ENCODE measurements at regions not wholly inside any gene's neighbourhood (a gene's known extent, or its start where the extent isn't known, plus 50 kb on each side); places are given as distances from the start of the nearest gene placed in this dataset.

GRCh38 chr5:102018690-102019089 lies 277.4 kb downstream of the SLCO4C1 start:
- no peaks in the 10 kb centered on the region for H3K9me2 ChIP-seq (replicated peaks; ENCODE audit: low read length)
- no peak overlapping the region for H3K4me3 ChIP-seq (ENCODE audit: low read length)
- H3K4me1 ChIP-seq (ENCODE audit: insufficient read depth, low read length), result no peaks in the 10 kb centered on the region
- ATAC-seq (no peak), DNase-seq (no peak)
- H3K79me2 ChIP-seq (ENCODE audit: low read length), result no peaks in the 10 kb centered on the region
- BruUV-seq (replicated peaks), result no TSS peak
- ChIA-PET POLR2A (ENCODE audit: unreplicated experiment) (no interaction called here), CTCF (no interaction called here)
- H3K9ac ChIP-seq (ENCODE audit: low read length), result no peak overlapping the region
- no peaks in the 10 kb centered on the region for H3K36me3 ChIP-seq (ENCODE audit: low read depth, low read length)
- H3K4me2 ChIP-seq (ENCODE audit: low read length), result no peak overlapping the region
- intact Hi-C loops (cut with micrococcal nuclease), result no loop called here
- H2AFZ ChIP-seq (ENCODE audit: low read length), result no peak overlapping the region
- no peaks in the 10 kb centered on the region for H4K20me1 ChIP-seq (ENCODE audit: low read length)
- TF ChIP-seq EZH2 (IDR thresholded peaks at IDR 0.05; ENCODE audit: low read length, unreplicated experiment) (no peak), EZH2phosphoT487 (IDR thresholded peaks at IDR 0.05; ENCODE audit: borderline replicate concordance, low read length) (no peak), CTCF (conservative IDR thresholded peaks at IDR 0.05; ENCODE audit: low read depth, low read length) (no peak)
- H3K27ac ChIP-seq (ENCODE audit: low read length), result no peak overlapping the region
- H3F3A ChIP-seq (ENCODE audit: low read length, unreplicated experiment), result no peaks in the 10 kb centered on the region
- peaks cover 7% of the 10 kb centered on the region for H3K27me3 ChIP-seq (ENCODE audit: low read length)
- H3K9me3 ChIP-seq (ENCODE audit: low read length), result no peaks in the 10 kb centered on the region

- Histone ChIP-seq H2AFZ (ENCODE audit: low read length) (no peak overlapping the region), H3K9me3 (ENCODE audit: low read length) (no peaks in the 10 kb centered on the region), H3K4me3 (ENCODE audit: low read length) (no peak overlapping the region), H4K20me1 (ENCODE audit: low read length) (no peaks in the 10 kb centered on the region), H3K9me2 (replicated peaks; ENCODE audit: low read length) (no peaks in the 10 kb centered on the region), H3K4me2 (ENCODE audit: low read length) (no peak overlapping the region), H3K27ac (ENCODE audit: low read length) (no peak overlapping the region), H3K79me2 (ENCODE audit: low read length) (no peaks in the 10 kb centered on the region), H3K36me3 (ENCODE audit: low read depth, low read length) (no peaks in the 10 kb centered on the region), H3K27me3 (ENCODE audit: low read length) (peaks cover 7% of the 10 kb centered on the region), H3K4me1 (ENCODE audit: insufficient read depth, low read length) (no peaks in the 10 kb centered on the region), H3F3A (ENCODE audit: low read length, unreplicated experiment) (no peaks in the 10 kb centered on the region), H3K9ac (ENCODE audit: low read length) (no peak overlapping the region)
- CTCF ChIA-PET, result no interaction called here
- intact Hi-C loops (cut with micrococcal nuclease), result no loop called here
- DNase-seq (no peak), ATAC-seq (no peak)
- no peak for TF ChIP-seq EZH2phosphoT487 (IDR thresholded peaks at IDR 0.05; ENCODE audit: borderline replicate concordance, low read length)
- no peak for TF ChIP-seq CTCF (conservative IDR thresholded peaks at IDR 0.05; ENCODE audit: low read depth, low read length)
- TF ChIP-seq EZH2 (IDR thresholded peaks at IDR 0.05; ENCODE audit: low read length, unreplicated experiment), result no peak
- POLR2A ChIA-PET (ENCODE audit: unreplicated experiment), result no interaction called here
- BruUV-seq (replicated peaks), result no TSS peak
Measured at GRCh38 chr5:102018279-102018678, 277.8 kb downstream of the SLCO4C1 start.

- Histone ChIP-seq H3K9ac (ENCODE audit: low read length) (no peak overlapping the region), H3K36me3 (ENCODE audit: low read depth, low read length) (no peaks in the 10 kb centered on the region), H3K9me2 (replicated peaks; ENCODE audit: low read length) (no peaks in the 10 kb centered on the region), H3K4me1 (ENCODE audit: insufficient read depth, low read length) (no peaks in the 10 kb centered on the region), H3K4me3 (ENCODE audit: low read length) (no peak overlapping the region), H3K9me3 (ENCODE audit: low read length) (no peaks in the 10 kb centered on the region), H4K20me1 (ENCODE audit: low read length) (no peaks in the 10 kb centered on the region), H2AFZ (ENCODE audit: low read length) (no peak overlapping the region), H3K4me2 (ENCODE audit: low read length) (no peak overlapping the region), H3K27me3 (ENCODE audit: low read length) (peaks cover 7% of the 10 kb centered on the region), H3K79me2 (ENCODE audit: low read length) (no peaks in the 10 kb centered on the region), H3F3A (ENCODE audit: low read length, unreplicated experiment) (no peaks in the 10 kb centered on the region), H3K27ac (ENCODE audit: low read length) (no peak overlapping the region)
- no peak for DNase-seq
- no TSS peak for BruUV-seq (replicated peaks)
- intact Hi-C loops (cut with micrococcal nuclease), result no loop called here
- ChIA-PET POLR2A (ENCODE audit: unreplicated experiment) (interaction anchor here (0.6 kb wide), 1 partner anchor 363 kb away, joined by 4 read pairs; no protein-coding TSS in a partner anchor), CTCF (no interaction called here)
- ATAC-seq, result no peak
- TF ChIP-seq EZH2phosphoT487 (IDR thresholded peaks at IDR 0.05; ENCODE audit: borderline replicate concordance, low read length), result no peak
- no peak for TF ChIP-seq CTCF (conservative IDR thresholded peaks at IDR 0.05; ENCODE audit: low read depth, low read length)
- no peak for TF ChIP-seq EZH2 (IDR thresholded peaks at IDR 0.05; ENCODE audit: low read length, unreplicated experiment)
Measured at GRCh38 chr5:102014371-102014770, 281.7 kb downstream of the SLCO4C1 start.

Measured in PC-3 (cell line).